NCI-H128 (cell line): ENCODE measurements at regions not wholly inside any gene's neighbourhood (a gene's known extent, or its start where the extent isn't known, plus 50 kb on each side); places are given as distances from the start of the nearest gene placed in this dataset.

ENCODE experiments used
- DNase-seq: peaks from one replicate; lab custom pipeline; 2025; ENCODE audit not compliant: unreplicated experiment; lab: John Stamatoyannopoulos, UW

DNA sequence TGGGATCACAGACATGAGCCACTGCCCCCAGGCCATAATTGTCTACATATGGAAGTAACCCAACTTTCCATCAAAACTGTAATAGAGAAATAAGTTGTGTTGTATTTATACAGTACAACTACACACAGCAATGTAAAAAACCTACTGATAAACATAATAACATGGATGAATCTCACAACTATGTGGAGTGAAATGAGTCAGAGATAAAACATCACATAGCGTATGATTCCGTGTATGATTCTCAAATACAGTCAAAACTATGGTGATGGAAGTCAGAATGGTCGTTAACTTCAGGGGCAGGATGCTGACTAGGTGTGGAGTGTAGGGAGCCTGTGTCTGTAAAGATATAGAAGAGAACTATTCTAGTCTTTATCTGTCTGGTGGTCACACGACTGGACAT, 332.7 kb upstream of the SLCO3A1 start:
- DNase-seq, result no peak

DNA sequence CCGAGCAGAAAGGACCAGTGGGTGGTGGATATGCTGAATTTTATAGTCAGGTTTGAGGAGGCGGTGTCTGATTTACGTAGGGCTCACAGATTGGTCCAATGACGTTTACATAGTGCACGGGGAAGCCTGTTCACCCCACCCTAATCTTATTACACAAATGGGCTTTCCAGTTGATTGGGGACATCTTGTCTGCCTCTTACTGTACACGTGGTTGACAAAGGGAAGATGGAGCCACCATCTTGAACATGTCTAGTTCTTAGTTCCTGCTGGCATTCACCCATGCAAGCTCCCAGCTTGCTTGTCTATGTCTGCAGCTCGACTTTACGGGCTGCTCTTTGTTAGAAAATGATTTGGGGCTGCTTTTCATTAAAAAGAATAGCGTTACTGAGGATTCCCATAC, 332.0 kb upstream of the SLCO3A1 start:
- DNase-seq, result no peak

DNA sequence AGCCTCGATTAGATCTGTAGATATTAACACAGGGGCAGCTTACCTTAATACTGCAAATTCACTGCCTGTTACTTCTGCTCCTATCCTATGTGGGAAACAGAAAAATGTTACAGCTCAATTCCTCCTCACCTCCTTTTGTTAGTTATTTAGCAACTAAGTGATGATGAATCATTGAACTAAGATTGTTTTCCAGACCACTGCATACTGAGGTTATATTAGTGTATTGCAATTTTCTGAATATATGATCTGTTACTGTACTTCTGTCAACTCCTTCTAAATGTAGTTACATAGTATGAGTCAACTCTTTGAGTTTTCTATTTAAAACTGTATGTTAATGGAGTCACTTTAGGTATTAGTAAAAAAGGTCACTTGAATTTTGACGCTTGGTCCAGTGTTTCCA, 331.5 kb upstream of the SLCO3A1 start:
- no peak for DNase-seq

DNA sequence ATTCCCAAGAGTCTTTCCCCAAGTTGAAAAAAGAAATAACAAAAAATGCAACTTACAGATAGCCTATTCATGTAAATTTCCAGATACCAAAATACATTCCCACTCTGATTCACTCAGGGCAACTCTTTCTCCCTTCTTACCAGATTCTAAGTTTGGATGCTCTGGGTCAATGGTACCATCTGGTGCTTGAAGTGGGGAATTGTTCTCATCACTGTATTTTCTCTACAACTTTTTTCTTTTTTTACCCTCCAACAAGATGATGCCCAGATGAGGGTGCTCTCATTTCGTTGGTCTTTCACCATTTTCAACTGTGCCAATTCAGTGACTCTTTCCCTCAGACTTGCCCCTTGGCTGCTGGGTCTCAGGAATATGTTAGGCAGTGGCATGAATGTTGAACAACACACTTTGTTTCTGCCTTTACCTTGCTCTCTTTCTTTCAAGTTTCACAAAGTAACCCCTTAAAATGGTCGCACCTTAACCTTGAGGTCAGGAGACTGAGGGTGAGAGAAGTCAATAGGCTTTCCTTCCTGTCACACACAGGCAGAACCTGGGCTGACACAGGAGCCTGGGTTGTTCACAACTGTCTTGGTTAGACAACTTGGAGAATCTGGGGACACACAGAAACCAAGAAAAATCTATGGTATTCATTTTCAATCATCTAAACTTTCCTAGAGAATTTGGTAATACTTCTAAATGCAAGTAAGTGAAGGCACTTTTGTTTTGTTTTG, 330.7 kb upstream of the SLCO3A1 start:
- no peak for DNase-seq

DNA sequence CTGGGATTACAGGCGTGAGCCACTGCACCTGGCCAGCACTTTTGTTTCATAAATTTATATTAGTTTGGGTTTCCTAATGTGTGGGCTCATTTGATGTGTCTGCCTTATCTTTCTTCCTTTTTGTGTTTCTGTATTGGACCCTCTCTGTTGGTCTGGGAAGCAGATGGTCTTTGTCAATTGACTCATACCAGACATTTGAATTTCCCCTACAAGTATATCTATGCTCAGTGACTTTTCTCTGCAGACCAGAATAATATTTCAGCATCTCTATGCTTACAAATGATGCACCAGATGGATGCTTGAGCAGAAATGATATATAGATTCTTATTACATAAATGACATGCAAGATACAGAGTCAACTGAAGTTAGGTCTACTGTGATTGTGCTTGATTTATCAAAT, 329.9 kb upstream of the SLCO3A1 start:
- DNase-seq, result no peak

DNA sequence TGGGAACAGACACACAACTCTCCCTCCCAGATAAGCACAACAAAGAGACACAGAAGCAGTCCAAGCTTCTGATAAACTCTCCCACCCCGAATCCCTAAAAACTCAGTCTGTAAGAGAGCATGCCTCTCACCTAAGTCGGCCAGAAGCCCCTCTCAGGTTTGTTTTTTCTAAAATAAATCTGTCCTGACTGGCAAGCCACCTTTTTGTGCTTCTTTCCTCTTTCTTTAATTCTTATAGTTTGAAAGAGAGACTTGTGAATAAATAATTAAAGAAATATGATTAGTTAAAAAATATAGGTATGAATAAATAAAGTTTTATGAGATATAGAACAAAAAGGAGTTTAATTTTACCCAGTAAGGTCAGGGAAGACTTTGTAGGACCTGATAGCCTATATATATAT, 329.0 kb upstream of the SLCO3A1 start:
- DNase-seq, result no peak

DNA sequence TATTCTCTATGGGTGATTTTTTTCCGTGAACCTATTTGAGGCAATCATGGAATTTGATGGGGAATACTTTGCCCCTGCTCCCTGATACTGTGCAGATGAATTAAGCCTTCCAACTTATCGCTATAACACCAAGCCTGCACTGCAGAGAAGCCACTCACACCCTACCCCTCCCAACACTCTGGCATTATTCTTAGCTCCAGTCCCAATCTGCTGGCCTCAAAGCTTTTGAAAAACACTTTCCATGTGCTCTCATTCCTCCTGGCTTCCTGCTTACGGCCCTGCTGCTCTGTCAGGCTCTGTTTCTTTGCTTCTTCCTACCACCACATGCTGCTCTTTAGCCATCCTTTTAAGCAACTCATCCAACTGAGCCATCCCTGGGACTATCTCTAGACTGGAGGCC, 327.8 kb upstream of the SLCO3A1 start:
- DNase-seq, result no peak

DNA sequence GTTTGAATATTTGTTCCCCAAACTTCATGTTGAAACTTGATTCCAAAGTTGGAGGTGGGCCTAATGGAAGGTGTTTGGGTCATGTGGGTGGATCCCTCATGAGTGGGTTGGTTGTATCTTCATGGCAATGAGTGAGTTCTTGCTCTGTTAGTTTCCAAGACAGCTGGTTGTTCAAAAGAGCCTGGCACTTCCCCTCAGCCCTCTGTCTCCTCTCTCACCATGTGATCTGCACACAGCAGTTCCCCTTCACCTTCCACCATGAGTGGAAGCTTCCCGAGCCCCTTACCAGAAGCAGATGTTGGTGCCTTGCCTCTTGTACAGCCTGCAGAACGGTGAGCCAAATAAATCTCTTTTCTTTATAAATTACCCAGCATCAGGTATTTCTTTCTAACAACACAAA, 327.1 kb upstream of the SLCO3A1 start:
- DNase-seq, result no peak

DNA sequence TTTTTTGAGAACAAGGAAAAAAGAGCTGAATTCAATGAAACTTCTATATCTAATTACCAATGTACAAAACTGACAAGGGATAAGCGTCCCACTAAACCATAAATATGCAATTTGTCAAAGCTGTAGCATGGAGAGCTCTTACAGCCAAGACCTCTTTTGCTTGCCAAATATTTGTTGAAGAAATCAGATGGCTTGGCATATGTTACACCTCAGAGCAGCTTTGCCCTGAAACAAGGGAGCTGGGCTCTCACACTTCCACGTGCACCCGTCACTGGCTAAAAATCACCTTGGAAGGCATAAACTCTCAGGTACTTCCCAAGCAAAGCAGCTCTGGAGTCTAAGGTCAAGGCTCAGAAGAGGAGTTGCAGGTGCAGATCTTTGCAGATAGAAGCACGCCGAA, 324.7 kb upstream of the SLCO3A1 start:
- no peak for DNase-seq

DNA sequence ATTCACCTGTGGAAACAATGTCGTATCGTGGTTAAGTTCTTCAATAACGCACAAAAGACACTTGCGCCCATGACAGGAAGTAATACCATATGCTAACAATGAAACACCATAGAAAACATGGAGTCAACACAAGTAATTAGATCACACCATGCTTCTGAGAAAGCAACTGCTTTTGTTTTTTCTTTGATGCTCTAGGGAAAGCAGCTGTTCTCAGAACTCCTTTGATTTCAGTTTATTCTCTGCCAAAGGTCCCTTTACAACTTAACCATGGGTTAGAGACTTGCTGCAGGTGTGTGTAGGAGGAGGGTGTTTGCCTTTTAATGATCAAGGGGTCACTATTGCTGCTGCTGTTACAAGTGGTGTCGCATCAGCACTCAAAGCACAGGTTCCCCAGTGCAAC, 324.0 kb upstream of the SLCO3A1 start:
- DNase-seq, result no peak

DNA sequence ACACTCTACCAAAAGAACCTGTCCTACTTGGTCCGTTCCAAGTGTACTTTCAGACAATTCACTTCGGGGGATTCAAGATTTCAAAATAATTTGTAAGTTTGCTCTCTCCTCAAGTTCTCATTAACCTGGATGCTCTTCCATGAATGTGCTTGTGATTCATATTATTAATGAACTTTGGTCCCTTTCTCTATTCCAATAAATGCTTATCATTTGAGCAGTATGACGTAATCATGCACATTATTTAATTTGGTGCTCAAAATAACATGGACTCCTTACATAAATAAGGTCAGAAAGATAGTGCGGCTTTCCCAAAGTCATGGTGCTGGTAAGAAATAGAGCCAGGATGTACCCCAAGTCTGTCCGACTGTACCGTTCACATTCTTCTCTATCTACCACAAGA, 323.2 kb upstream of the SLCO3A1 start:
- DNase-seq, result no peak

DNA sequence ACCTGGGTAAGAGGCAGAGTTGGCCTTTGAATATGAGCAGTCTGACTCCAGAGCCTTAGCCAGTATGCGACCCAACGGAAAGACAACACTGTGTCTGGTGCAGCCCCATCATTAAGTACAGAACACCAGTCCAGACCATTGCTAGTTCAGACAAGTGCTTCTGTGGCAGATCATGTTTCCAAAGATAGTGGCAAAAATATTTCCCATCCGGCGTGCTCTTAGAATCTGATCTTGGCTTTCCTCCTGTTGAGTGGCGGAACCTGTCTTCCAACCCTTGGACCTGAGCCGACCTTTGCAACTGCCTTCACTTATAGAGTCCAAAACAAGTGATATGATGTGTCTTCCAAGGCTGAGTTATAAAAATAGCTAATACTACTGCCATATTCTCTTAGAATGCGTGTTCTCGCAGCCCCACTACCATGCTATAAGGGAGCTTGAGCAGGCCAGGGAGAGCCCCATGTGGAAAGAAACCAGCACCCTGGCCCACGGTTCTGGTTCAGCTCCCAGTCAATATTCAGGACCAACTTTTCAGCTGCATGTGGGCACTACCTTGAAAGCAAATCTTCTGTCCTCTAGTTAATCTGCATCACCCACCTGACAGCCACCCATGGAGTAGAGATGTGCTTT, 322.4 kb upstream of the SLCO3A1 start:
- no peak for DNase-seq

DNA sequence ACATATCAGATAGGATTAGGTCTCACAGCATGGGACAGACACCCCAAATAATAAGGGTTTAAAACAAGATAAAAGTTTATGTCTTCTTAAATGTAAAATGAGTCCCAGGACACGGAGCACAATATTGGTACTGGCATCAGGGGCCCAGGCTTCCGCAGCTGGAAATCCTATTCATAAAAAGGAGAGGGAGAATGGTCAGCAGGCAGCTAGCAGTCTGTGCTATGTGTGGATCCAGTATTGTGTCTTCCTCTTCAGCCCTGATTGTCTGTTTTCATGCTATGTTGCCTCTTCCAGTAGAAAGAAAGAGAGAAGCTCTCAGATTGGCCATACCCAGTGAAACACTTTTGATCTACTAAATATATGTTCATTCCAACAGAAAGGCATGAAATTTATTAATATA, 319.3 kb upstream of the SLCO3A1 start:
- no peak for DNase-seq

DNA sequence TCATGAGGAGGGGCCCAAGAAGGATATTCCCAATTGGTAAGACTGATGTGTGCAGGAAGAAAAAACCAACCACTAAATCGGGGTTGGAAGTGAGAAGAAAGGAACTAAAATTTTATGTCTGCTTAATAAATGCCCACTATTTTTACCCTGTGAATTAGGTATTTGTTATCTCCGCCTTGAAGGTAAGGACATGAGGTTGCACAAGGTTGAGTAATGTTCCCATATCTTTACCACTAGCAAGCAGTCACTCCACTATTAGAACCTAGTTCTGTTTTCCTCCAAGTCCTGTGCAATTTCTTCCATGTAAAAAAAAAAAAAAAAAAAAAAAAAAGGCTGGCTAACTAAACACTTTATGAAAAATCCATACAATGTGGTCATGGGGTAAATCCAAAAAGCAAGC, 318.5 kb upstream of the SLCO3A1 start:
- no peak for DNase-seq

DNA sequence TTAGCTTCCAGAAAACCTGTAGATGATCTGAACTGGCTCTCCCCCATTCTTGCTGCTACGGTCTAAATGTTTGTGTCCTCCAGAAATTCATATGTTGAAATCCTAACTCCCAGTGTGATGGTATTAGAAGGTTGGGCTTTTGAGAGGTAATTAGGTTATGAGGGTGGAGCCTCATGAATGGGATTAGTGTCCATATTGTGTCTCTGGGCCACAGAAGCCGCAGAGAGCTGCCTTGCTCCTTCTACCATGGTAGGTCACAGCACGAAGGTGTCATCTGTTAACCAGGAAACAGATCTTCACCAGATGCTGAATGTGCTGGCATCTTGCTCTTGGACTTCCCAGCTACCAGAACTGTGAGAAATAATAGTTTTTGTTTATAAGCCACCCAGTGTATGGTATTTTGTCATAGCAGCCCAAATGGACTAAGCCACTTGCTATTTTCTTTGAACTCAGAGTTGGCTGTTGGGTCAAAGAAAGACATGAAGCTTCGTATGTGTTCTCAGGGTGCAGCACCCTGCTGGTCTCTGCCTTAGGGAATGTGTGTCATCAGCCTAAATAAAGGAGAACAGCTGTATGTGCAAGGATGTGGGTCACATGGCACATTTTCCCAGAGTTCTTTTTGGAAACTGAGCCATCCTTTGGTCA, 317.5 kb upstream of the SLCO3A1 start:
- no peak for DNase-seq

DNA sequence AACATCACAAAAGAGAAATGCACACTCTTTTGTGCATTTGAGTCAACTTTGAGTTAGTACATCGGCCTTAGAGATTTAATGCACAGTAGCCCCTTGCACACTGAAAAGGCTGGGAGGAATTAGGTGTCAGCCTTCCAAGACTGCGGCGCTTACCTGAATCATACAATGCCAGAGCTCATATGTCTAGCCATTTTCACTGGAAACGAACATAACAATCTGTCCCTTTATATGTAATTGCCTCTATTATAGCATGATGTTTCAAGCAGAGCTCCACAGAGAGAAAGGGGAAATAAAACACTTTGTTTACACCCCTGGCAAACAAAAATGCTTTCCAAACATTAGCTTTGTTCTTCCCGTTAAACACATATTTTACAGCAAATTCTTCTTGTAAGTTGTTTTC, 315.7 kb upstream of the SLCO3A1 start:
- DNase-seq, result no peak

DNA sequence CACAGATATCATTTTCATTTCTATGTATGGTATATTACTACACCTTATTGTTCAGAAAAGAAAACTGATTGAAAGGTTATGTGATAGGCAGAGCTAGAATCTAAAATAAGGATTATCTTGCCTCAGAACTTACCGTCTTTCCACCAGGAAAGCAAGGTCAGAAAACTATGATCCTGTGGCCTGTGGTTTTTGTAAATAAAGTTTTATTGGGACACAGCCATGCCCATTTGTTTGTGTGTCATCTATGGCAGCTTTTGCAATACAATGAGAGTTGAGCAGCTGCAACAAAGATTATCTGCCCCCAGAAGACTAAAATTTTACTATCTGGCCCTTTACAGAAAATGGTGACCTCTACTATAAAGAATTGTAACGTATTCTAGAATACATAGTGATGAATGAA, 314.7 kb upstream of the SLCO3A1 start:
- DNase-seq, result no peak

DNA sequence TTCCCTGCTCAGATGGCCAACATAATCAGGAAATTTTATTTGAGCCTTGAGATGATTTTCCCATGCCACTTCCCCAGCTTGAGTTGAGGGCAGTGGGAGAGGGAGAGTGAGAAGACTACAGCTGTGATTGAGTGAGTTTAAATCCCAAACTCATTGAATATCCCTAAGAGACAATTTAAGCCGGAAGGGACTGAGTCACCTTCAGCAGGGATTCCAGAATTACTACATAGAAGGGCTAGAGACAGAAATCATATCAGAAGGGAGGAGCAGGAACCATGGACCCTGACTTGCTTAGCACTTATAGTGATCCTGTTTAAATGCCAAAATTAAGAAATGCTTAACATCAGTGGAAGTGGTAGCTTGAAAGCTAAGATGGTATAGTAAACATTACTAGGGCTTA, 312.2 kb upstream of the SLCO3A1 start:
- DNase-seq, result no peak

DNA sequence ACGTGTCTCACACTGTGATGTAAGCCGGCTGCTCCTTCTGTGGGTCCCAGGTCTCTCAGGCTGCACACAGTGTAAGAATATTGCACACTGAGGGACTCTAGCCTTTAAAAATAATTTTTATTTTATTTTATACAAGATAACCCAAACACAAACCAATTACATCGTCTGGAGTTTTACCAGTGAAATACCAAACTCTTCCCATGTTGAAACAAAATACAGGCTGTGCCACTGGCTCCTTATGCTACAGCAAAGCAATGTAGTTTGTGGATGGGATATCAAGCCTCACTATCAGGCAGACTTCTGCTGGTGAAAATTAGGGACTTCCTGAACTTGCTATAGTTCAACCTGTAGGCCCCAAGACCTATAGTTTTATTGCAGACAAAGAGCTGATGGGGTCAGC, 311.3 kb upstream of the SLCO3A1 start:
- DNase-seq, result no peak

DNA sequence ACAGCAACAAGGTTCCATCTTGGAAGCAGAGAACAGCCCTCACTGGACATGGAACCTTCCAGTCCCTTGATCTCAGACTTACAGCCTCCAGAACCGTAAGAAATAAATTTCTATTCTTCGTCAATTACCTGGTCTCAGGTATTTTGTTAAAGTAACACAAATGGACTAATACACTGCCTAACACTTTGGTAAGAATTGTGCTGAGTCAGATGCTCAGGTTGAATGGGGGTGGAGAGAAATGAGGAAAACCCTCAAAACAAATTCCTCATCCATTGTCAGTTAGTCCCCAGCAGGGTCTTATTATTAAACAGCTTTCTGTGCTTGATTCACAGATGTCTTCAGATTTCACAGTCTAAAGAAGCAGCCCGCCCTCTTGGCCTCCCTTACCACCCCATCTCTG, 306.2 kb upstream of the SLCO3A1 start:
- no peak for DNase-seq

DNA sequence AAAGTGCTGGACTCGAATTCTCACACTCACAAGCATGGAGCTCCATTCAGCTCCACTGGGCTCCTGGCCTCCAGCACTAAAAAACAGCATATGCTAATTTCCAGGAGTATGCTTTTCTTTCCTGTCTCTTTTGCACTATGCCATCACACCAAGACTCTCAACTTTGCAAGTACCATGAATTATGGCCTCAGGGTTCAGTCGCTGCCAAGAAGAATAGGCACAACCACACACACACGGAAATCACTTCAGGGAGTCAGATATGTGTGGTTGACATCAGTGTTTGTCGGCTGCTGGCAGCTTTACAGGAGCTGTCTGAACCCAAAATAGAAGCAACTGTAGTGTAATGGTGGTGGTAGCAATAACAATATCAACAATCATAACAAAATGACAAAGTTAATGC, 305.0 kb upstream of the SLCO3A1 start:
- DNase-seq, result no peak

DNA sequence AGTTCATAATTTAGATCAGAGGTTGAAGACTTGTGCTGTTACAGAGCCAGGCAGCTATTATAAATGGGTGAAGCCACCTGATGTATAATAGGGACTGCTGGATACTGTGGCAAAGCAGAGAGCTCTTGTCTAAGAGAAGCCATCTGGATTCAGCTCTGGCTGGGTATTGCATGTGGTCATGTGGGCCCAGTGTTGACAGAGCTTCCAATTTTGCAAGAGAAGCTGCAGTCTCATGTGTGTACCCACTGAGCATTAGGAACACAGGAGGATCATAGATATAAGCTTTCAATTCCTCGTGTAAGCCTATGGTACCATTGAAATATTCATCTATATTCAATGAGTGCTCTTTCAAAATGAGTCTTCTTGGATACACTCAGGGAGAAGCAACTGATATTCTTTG, 303.9 kb upstream of the SLCO3A1 start:
- no peak for DNase-seq

DNA sequence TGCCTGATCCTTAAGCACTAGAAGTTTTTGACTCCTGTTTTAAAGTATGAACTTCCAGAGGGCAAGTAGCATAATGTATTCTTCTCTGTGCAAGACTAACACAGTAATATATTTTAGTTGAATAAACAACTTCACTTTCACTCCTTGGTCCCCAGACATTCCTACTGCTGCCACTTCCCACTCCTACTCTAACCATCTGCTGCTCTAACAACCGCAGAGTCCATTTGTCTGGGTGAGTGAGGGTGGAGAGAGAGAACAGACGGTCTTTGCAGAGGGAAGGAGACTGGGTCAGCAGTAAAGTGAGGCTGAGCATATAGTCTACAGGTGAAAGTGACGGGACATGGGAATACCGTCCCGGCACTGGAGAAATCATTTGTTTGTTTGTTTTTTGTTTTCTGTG, 301.0 kb upstream of the SLCO3A1 start:
- no peak for DNase-seq
